Spinal cord (tissue), 9 donors: ENCODE measurements at regions not wholly inside any gene's neighbourhood (a gene's known extent, or its start where the extent isn't known, plus 50 kb on each side); places are given as distances from the start of the nearest gene placed in this dataset.
"Not testable (repeated sequence)": the region's sequence is repeated elsewhere in the genome, so short reads cannot be mapped to it uniquely, and the experiment has no call there.

Experiments used
- DNase-seq, 6 donors: peaks; one replicate each; pipeline versions ENCODE4 v3.0.0 to v3.0.0-alpha.2; 2013 to 2015; ENCODE audit warnings: low spot score in 6 of 6, low read depth in 4 of 6
- H3K27ac ChIP-seq: one replicate; pipeline ENCODE4 v1.5.1; 2013; ENCODE audit warnings: low read depth, low read length, control low read depth
- H3K27me3 ChIP-seq: one replicate; pipeline ENCODE4 v1.6.1; 2013; ENCODE audit warnings: low read length; ENCODE audit not compliant: control insufficient read depth, insufficient read depth
- H3K36me3 ChIP-seq: one replicate; pipeline ENCODE4 v1.6.1; 2013; ENCODE audit warnings: low read length; ENCODE audit not compliant: control insufficient read depth, insufficient read depth
- H3K4me1 ChIP-seq: one replicate; pipeline ENCODE4 v1.6.1; 2013; ENCODE audit warnings: low read length; ENCODE audit not compliant: control insufficient read depth, insufficient read depth
- H3K4me3 ChIP-seq: one replicate; pipeline ENCODE4 v1.5.1; 2013; ENCODE audit warnings: low read depth, low read length, control low read depth
- H3K9me3 ChIP-seq: one replicate; pipeline ENCODE4 v1.6.1; 2013; ENCODE audit warnings: low read length; ENCODE audit not compliant: control insufficient read depth, insufficient read depth
- WGBS: methylation state at CpG from one replicate; pipeline ENCODE4 v1.1.5; 2013; ENCODE audit warnings: missing lambda C conversion rate; ENCODE audit not compliant: insufficient coverage; 5-methylcytosine and 5-hydroxymethylcytosine counted together
- donor health status: healthy.

GRCh38 chr19:28705008-28705407 lies 507.9 kb downstream of the UQCRFS1 start:
- H3K4me3 ChIP-seq: no peak overlapping the region
- H3K9me3 ChIP-seq: no peaks in the 10 kb centered on the region
- H3K27me3 ChIP-seq: no peaks in the 10 kb centered on the region
- DNase-seq: peak in 1 of 6 donors; percentile 7
- no peaks in the 10 kb centered on the region for H3K36me3 ChIP-seq
- no peaks in the 10 kb centered on the region for H3K4me1 ChIP-seq
- H3K27ac ChIP-seq: no peak overlapping the region
- no CpG with 5 or more reads among the region's 3 CpGs for WGBS

- no peaks in the 10 kb centered on the region for H3K9me3 ChIP-seq
- no peaks in the 10 kb centered on the region for H3K36me3 ChIP-seq
- H3K4me3 ChIP-seq: no peak overlapping the region
- H3K4me1 ChIP-seq: no peaks in the 10 kb centered on the region
- no peak for DNase-seq
- H3K27ac ChIP-seq: no peak overlapping the region
- no peaks in the 10 kb centered on the region for H3K27me3 ChIP-seq
These were observed 509.5 kb downstream of the UQCRFS1 start for GRCh38 chr19:28703400-28703956.

GRCh38 chr19:28701491-28701890 lies 511.5 kb downstream of the UQCRFS1 start:
- WGBS: no CpG with 5 or more reads among the region's 1 CpG
- no peak for DNase-seq
- Histone ChIP-seq H3K27me3 (no peaks in the 10 kb centered on the region), H3K9me3 (no peaks in the 10 kb centered on the region), H3K27ac (no peak overlapping the region), H3K4me1 (no peaks in the 10 kb centered on the region), H3K36me3 (no peaks in the 10 kb centered on the region), H3K4me3 (no peak overlapping the region)

- no peak overlapping the region for H3K27ac ChIP-seq
- no peaks in the 10 kb centered on the region for H3K4me1 ChIP-seq
- DNase-seq: no peak
- H3K4me3 ChIP-seq: no peak overlapping the region
- H3K27me3 ChIP-seq: no peaks in the 10 kb centered on the region
- 100% methylated on average over 1 of the region's 4 CpGs for WGBS
- no peaks in the 10 kb centered on the region for H3K36me3 ChIP-seq
- H3K9me3 ChIP-seq: no peaks in the 10 kb centered on the region
These were observed 512.8 kb downstream of the UQCRFS1 start for GRCh38 chr19:28700176-28700575.

- Histone ChIP-seq H3K27ac (no peak overlapping the region), H3K4me3 (no peak overlapping the region)
- no CpG with 5 or more reads among the region's 1 CpG for WGBS
These were observed 515.6 kb downstream of the UQCRFS1 start for GRCh38 chr19:28697308-28697707.

GRCh38 chr19:28694812-28695211 lies 518.1 kb downstream of the UQCRFS1 start:
- no peaks in the 10 kb centered on the region for H3K4me1 ChIP-seq
- H3K4me3 ChIP-seq: no peak overlapping the region
- WGBS: 82% methylated on average over 3 of the region's 5 CpGs
- H3K9me3 ChIP-seq: no peaks in the 10 kb centered on the region
- no peak for DNase-seq
- H3K27me3 ChIP-seq: no peaks in the 10 kb centered on the region
- H3K36me3 ChIP-seq: no peaks in the 10 kb centered on the region
- H3K27ac ChIP-seq: no peak overlapping the region

More at GRCh38 chr19:28697308-28697707, 515.6 kb downstream of the UQCRFS1 start:
- DNase-seq: no peak
- H3K9me3 ChIP-seq: no peaks in the 10 kb centered on the region
- no peaks in the 10 kb centered on the region for H3K36me3 ChIP-seq
- H3K27me3 ChIP-seq: no peaks in the 10 kb centered on the region
- no peaks in the 10 kb centered on the region for H3K4me1 ChIP-seq

- 60% methylated on average over 1 of the region's 1 CpG for WGBS
- no peak for DNase-seq
- H3K36me3 ChIP-seq: no peaks in the 10 kb centered on the region
- H3K27me3 ChIP-seq: no peaks in the 10 kb centered on the region
- H3K4me1 ChIP-seq: no peaks in the 10 kb centered on the region
- no peaks in the 10 kb centered on the region for H3K9me3 ChIP-seq
- H3K27ac ChIP-seq: no peak overlapping the region
- no peak overlapping the region for H3K4me3 ChIP-seq
These were observed 521.3 kb downstream of the UQCRFS1 start for GRCh38 chr19:28691683-28692082.

GRCh38 chr19:28689464-28689863 lies 523.5 kb downstream of the UQCRFS1 start:
- not testable (repeated sequence) for DNase-seq, H3K4me1 ChIP-seq, H3K9me3 ChIP-seq, H3K27me3 ChIP-seq, H3K36me3 ChIP-seq, H3K4me3 ChIP-seq, H3K27ac ChIP-seq
- WGBS: no CpG with 5 or more reads among the region's 7 CpGs

GRCh38 chr19:28687296-28687695 lies 525.7 kb downstream of the UQCRFS1 start:
- H3K9me3 ChIP-seq: no peaks in the 10 kb centered on the region
- H3K4me1 ChIP-seq: no peaks in the 10 kb centered on the region
- H3K27ac ChIP-seq: no peak overlapping the region
- H3K4me3 ChIP-seq: no peak overlapping the region
- no peaks in the 10 kb centered on the region for H3K36me3 ChIP-seq
- H3K27me3 ChIP-seq: no peaks in the 10 kb centered on the region
- DNase-seq: peak in 1 of 6 donors; percentile 8
- no CpG with 5 or more reads among the region's 1 CpG for WGBS

GRCh38 chr19:28686756-28687155 lies 526.2 kb downstream of the UQCRFS1 start:
- no peaks in the 10 kb centered on the region for H3K4me1 ChIP-seq
- no peak for DNase-seq
- H3K27me3 ChIP-seq: no peaks in the 10 kb centered on the region
- no peak overlapping the region for H3K27ac ChIP-seq
- no peak overlapping the region for H3K4me3 ChIP-seq
- H3K9me3 ChIP-seq: no peaks in the 10 kb centered on the region
- H3K36me3 ChIP-seq: no peaks in the 10 kb centered on the region
- WGBS: 85% methylated on average over 2 of the region's 2 CpGs
